Fibroblast of skin of back (primary cell): ENCODE measurements at regions not wholly inside any gene's neighbourhood (a gene's known extent, or its start where the extent isn't known, plus 50 kb on each side); places are given as distances from the start of the nearest gene placed in this dataset.

ENCODE experiments used
- DNase-seq: peaks from one replicate; pipeline ENCODE4 v3.0.0-alpha.2; 2013

DNA sequence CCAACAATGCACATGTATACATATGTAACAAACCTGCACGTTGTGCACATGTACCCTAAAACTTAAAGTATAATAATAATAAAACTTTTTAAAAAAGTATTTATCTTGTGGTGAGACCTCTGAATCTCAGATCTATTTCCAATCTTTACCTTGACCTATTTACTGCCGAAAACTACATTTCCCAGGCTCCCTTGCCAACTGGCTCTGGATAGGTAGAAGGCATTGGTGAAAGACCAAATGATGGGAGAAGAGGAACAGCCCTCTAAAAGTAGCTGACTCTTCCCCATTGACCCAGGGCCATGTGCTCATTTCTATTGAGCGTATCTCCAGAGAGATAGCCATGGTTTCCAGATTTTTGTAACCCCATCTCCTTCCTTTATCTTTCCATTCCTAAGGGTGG, 247.4 kb downstream of the GPAM start:
- DNase-seq: no peak

DNA sequence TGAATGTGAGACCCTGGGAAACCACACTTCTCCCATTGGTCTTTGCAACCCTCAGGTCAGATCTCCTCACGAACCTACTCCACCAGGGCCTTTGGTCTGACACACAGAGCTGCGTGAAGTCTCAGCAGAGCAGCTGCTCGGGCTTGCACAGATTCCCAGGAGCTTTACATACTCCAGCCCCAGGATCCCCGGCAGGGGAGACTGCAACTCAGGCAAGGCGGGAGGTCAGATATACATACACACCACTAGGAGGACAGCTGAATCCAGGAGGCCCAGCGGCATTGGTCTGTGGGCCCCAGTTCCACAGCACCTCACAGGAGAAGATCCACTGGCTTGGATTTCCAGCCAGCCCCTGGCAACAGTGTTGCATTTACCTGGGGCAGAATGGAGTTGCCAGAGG, 239.2 kb downstream of the GPAM start:
- no peak for DNase-seq

DNA sequence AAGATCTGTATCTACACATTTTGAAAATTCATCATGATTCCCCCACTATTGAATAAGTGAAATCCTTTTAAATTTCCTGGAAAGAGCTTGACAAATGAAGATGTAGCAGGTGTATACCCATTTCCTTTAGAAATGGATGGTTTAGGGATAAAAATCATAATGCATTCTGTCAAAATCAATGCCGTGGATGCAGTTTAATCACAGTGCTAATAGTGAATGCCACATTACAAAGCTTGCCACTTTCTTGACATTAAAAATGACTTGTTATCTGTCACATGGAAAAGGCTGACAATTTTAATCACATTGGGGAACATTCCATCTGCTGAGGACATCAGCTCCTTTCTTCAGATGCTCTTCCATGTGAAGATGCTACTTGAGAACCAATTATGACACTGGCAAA, 229.6 kb downstream of the GPAM start:
- DNase-seq: no peak

DNA sequence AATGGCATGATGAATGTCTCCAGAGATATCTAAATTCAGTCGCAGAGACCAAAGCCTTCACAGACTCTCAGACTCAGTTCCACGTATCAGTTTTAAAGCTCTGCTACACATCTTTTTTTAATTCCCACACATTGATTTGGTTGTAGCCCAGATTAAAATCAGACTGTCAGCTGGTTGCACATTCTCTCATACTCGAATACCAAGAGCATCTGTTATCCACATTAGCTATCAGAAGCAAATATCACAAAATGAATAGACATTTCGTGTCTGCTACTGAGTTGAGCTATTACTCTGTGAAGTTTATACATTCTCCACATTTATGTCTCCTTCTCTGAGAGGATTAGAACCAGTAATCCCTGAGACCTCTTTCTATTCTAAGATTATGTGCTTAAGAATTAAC, 229.2 kb downstream of the GPAM start:
- no peak for DNase-seq

DNA sequence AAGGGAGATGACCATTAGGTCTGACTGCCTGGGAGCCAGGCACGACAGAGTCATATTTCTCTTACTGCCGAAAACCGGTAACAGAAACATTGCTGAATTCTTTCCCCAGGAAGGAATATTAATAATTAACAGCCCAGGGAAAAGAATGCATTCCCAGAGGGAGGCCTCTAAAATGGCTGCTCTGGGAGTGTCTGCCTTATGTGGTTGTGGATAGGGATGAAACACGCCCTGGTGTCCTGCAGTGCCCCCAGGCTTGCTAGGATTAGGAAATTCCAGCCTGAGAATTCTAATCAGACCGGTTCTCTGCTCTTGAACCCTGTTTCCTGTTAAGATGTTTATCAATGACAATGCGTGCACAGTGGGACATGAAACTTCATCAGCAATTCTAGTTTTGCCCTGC, 226.7 kb downstream of the GPAM start:
- no peak for DNase-seq

DNA sequence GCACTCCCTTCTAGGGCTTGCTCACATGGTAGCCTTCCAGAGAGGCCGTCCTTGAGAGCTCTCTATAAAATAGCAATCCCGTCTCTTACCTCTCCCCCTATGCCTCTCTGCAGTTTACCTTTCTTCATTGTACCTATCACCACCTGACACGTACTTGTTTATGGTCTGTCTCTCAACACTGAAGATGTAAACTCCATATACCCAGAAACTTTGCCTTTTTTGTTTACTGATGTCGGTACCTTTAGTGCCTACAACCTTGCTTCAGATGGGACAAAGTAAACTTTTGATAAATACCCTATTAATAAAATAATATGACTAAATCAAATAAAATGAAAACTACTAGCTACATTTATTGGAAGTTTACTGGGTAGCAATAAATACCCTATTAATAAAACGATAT, 220.6 kb downstream of the GPAM start:
- DNase-seq: no peak

DNA sequence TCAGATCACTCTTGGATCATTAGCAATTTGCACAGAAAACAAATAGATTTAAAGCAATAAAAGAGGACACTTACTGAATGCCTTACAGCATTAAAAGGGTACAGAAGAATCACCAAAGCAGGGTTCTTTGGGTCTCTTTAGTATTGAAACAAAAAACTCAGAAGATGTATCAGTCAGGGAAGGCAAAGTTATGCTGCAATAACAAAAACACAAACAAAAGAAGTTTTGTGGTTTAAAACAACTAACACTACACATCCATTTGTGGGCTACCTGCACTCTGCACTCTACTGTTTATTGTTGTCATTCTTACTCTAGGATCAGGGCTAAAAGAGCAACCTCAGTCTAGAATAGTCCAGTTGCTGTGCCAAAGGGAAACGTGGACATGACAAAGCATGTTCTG, 216.4 kb downstream of the GPAM start:
- DNase-seq: no peak

DNA sequence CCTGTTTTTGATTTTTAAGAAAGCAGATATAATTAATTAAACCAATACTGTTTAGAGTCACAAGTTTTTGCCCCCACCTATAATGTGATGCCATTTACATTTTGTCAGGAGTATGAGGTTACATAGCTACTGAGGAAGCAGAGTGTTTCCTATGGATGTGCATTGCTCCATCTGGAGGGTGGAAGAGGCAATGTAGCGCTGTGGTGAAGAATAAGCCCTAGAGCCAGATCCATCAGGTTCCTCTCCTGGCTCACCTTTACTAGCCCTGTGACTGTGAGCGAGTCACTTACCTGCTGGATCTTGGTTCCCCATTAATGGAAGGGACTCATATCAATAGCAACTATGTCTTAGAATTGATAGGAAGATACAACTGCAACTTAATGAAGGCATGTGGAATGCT, 216.0 kb downstream of the GPAM start:
- no peak for DNase-seq

DNA sequence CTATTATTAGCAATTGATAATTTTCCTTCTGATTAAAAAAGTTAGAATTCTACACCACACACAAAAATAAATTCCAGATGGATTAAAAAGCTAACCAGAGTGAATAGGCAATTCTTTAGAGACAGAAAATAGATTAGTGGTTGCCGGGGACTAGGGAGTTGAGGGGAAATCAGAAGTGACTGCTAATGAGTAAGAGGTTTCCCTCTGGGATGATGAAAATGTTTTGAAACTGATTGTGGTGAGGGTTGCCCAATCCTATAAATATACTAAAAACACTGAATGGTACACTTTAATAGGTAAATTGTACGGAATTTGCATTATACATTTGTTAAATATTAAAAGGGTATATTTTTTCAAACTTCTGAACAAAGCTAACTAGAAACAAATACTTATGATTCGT, 214.9 kb downstream of the GPAM start:
- no peak for DNase-seq

DNA sequence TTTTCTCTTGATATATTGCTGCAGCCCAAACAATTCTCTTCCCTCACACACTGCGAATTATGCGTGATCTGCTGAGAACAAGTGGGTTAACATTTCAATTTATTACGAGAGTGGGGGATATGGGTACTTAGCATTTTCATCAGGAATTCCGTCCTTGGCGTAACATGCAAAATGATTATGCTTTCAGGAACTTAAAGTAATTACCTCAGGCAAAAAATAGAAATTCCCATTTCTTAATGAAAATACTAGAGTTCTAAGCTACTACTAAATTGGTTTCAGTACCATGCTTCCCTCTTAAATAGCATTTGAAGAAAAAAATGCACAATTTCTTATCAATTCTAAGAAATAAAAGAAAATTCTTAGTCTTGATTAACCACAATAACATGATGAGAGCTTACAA, 213.5 kb downstream of the GPAM start:
- DNase-seq: no peak

DNA sequence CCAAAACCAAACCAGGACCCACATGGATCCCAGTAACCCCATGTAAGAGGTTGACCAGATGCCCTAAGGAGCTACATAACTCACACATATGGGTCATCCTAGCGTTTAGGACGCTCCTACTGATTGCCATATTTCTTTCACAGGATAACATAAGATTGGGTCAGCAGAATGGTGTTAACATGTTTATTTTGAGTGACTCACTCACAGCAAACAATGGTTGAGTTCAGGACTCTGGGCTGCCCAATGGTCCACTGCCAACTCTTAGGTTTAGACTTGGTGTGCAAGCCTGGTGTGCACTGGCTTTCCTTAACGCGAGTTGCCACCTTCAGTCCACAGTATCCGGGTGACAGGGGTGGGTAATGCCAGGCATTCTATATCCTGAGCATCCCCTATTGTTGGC, 211.5 kb downstream of the GPAM start:
- no peak for DNase-seq

DNA sequence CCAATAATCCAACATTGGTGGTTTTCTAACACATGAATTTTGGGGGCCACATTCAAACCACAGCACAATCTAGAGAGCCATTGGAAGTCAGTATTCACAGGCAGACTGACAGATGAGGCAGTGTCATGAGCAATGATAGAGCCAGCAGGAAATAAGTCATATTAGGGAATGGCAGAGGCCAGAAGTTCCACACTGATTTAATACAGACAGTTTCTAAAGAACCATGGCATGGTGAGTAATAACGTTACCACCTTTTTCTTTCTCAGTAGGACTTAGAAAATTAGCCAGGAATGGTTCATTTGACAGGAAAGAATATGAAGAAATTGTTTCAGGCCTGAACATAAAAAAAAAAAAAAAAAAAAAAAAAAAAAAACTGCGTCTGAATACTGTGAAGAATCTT, 210.3 kb downstream of the GPAM start:
- peak; percentile 1 for DNase-seq

DNA sequence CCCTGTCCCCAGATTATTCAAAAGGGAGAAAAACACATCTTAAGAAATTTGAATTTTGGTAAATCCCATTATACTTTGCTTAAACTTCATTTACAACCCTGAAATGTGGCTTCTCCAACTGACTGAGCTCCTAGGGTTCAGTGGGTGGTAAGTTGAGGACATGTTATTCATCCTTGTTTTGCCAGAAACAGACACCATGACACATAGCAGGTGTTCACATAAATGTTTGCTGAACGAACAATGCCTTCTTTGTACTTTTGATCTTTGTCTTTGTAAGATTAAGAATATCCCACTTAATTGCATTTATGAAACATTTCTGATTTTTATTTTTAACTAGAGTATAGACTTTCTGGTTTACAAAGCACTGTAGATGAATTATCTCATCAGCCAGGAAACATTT, 209.7 kb downstream of the GPAM start:
- no peak for DNase-seq

DNA sequence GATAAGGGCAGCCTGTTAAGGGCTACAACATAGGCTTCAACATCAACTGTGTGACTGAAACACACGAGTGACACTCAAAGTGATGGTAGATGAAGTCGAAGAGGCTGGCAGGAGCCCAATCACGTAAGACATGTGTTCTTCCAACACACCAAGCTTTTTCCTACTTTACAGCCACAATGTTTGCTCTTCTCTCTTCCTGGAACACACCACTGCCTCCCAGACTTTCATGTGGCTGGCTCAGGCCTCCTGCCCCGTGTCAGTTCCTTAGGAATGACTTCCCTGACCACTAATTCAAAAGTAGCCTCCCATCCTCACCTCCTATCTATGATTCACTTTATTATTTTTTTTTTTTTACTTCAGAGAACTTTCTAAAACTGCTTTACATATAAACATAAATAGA, 209.2 kb downstream of the GPAM start:
- DNase-seq: no peak

DNA sequence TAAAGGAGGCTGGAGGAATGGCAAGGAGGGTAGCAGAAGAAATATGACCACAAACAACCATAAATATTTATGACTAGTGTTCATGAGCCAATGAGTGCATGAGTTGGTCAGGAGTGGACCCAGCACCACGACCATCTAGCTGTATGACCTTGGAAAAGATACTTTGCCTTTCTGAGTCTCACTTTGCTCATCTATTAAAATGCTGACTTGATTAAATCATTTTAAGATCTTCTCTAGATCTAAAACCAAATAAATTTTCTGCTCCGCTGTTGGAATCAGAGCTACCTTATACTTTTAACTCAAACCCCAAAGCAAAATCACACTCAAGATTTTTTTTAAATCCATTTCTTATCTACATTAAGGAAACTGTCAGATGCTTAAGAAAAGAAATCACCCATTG, 207.0 kb downstream of the GPAM start:
- no peak for DNase-seq

DNA sequence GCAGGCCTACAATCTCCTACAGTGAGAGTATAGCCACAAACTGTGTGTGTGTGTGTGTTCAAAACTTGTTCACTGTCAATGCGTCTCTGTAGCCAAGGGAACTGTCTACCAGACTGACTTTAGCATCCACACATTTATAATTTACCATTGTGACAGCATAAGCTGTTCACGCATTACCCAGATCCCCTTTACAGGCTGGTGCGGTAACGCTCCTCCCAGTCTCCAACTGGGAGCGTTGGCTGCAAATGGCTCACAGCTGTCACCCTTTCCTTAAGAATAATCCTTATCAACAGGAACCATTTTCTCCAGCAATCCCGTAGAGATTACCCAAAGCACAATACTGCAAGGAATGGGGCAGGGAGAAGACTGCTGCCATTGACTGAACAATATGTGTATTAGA, 199.5 kb downstream of the GPAM start:
- DNase-seq: no peak

DNA sequence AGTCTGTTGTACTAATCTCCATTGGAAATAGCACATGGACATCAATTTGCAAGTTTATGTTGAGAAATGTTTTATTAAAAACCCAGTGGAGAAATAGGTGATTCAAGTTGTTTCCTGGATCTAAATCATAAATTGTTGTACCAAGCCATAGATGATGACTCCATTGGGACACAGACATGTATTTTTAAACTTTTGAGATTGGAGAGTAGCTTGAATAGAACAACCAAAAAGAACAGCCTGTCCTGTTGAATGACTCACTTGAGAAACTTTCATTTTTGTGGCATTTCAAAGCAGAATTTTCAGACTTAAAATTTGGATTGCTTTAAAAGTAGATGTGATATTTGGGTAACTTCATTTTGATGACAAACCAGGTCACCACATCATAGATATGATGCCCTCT, 197.5 kb downstream of the GPAM start:
- no peak for DNase-seq

DNA sequence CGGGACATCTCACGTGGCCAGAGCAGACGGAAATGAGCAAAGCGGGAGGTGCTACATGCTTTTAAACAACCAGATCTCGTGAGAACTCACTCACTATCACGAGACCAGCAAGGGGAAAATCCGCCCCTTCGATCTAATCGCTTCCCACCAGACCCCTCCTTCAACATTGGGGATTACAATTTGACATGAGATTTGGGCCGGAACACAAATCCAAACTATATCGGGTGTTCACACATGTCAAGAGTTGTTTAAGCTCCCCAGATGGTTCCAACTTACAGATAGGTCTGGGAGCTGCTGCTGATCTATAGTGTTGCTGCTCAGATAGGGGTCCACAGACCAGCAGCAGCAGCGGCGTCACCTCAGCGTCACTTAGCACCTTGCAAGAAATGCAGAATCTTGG, 194.9 kb downstream of the GPAM start:
- no peak for DNase-seq

DNA sequence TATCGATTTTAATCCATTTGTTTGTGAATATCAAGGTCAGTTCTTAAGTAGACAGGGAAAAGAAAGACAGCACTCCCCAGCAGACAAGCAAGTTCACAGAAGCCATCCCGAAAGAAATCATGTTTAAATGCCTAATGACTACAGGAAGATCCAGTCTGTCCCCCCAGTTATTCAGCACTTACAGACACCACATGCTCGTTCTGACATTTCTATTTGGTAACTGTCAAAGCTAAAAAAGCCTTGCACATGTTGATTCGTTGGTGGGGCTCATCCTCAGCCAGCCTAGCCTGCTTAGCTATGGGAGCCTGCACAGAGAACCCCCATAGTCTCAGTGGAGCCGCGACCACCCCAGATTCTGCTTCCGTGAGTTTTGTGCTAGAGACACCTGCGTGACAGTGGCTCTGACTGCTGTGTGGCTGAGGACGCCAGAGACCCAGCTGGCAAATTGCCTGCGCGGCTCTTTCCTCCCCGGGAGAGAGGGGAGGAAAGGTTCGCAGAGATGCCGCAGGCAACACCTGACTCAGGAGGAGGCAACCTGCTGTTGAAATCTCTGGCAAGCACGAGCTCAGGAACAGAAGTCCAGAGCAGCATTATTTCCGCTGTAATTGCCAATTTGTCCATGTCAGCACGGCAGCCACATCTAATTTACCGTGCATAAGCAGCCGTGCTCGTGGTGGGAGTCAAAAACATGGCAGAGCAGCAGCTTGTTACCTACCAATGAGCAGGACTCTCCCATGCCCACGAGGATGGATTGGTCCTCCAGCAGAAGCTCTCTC, 194.2 kb downstream of the GPAM start:
- DNase-seq: no peak

DNA sequence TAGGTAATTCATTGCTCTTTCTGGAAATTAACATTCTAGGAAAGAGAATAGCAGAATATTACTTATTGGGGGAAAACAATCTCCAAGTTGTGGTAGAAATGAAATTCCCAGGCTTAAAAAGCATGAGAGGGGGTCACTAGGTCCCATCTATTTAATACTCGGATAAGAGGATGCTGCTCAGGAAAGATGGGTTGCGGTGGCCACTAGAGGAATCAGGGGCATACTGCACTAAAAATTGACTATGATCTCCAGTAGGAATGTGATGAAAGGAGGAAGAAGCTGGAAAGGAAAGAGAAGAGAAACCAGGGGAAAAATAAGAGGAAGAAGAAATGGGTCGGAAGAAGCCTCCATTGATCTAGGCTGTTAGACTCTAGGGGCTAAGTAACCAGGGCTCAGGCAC, 192.8 kb downstream of the GPAM start:
- no peak for DNase-seq

DNA sequence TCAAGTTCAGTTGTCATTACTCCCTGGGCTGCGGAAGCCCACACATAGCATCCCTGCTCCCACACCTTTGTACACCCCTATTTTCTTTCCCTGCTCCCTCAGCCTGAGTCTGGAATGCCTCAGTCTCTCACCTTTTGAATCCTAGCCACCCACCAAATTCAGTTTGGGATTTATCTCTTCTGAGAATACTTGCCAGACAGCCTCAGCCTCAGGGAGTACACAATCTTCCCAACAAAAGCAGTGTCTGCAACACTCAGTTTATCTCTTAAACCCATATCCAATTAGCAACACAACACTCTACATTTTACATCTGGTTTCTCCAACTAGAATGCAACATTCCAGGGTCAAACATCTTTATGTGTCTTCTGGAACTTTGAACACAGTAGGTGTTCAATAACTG, 190.2 kb downstream of the GPAM start:
- no peak for DNase-seq

DNA sequence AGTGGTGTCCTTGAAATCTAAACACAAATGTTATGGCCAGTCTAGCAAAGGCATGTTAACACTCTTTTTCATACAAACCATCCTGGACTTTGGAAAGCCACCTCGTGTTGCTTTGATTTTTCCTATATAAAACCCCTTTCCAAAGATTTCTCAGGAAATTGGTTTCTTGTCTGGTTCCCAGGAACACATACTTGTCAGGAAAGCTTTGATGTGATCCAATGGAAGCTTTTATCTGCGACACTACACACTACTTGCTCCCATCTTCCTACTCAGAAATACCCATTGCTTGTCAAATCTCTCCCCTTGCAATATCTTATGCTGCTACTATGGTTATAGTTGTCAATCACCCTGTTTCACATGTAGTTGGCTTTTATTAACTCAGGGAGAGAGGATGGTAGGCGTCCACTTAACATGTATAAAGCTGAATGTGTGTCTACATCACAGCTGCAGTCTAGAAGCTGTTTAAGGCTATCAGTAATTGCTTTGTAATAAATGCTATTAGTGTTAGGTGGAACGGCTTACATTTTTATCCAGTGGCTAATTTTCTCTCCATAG, 189.6 kb downstream of the GPAM start:
- DNase-seq: no peak

DNA sequence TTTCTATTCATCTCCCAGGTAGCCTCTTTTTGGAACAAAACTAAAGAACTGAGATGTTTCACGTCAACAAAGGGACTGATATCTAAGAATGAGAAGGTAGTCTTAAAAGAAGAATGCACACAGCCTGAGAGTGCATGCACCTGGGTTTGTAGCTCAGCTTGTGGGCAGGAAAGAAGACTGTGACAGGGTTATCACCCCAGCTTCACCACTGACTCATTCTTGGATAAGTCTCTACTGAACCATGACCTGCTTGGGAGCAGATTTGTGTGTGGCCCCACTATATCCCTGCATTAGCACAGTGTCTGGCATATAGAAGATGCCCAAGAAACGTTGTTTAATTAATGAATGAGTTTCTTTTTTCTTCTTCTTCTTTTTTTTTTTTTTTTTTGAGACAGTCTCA, 187.5 kb downstream of the GPAM start:
- no peak for DNase-seq

DNA sequence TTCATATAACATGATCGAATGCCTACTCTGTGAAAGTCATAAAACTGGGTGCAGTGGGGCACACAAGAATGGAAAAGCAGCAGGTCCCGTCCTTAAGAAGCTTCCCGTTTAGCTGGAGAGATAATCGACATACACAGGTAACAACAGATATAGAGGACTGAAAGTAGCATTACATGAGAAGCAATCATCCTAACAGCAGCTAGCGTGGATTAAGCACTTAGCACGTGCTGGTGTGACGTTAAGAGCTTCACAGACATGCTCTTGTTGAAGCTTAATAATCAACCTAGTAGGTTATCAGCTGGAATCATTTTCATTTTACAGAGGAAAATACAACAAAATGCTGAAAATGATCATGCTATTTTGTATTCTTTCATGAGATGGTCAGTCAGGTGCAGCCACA, 184.8 kb downstream of the GPAM start:
- no peak for DNase-seq
